Peyer's patch (tissue), 4 donors: ENCODE measurements at regions not wholly inside any gene's neighbourhood (a gene's known extent, or its start where the extent isn't known, plus 50 kb on each side); places are given as distances from the start of the nearest gene placed in this dataset.

Experiments used
- POLR2A ChIP-seq, 2 donors: fragments of 450-650 bp; IDR thresholded peaks; one replicate each; pipeline ENCODE4 v1.5.1; 2017; ENCODE audit warnings: antibody characterized with exemption in 2 of 2, mild to moderate bottlenecking in 2 of 2, moderate library complexity in 2 of 2
- TF ChIP-seq, protein P1 (sequence below), 6 experiments: fragments of 450-650 bp in 4 of 6; fragments of 200-600 bp in 2 of 6; sonication (generic) in 1 of 6; IDR thresholded peaks; one replicate each; pipeline ENCODE4 v1.5.1; 2017 to 2019; ENCODE audit warnings: antibody characterized with exemption in 6 of 6, mild to moderate bottlenecking in 3 of 6, moderate library complexity in 1 of 6

DNA sequence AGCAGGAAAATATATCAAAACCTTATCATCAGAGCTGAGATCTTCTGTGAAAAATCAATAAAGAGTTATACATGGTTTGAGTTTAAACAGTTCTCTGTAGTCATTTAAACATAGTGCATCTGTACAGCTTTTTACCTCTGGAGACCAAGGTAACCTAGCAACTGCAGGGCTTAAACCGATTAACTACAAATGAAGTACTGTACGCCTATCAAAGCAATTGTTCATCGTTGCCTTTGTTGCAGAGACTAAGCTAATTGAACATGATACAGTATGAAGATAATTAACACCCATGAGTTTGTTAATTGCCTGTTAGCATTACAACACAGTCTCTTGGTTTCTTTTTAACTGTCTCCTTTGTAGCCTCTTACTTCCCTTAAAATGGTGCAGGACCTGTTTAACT lies 147.9 kb downstream of the LNPK start:
- TF ChIP-seq, protein P1, sequence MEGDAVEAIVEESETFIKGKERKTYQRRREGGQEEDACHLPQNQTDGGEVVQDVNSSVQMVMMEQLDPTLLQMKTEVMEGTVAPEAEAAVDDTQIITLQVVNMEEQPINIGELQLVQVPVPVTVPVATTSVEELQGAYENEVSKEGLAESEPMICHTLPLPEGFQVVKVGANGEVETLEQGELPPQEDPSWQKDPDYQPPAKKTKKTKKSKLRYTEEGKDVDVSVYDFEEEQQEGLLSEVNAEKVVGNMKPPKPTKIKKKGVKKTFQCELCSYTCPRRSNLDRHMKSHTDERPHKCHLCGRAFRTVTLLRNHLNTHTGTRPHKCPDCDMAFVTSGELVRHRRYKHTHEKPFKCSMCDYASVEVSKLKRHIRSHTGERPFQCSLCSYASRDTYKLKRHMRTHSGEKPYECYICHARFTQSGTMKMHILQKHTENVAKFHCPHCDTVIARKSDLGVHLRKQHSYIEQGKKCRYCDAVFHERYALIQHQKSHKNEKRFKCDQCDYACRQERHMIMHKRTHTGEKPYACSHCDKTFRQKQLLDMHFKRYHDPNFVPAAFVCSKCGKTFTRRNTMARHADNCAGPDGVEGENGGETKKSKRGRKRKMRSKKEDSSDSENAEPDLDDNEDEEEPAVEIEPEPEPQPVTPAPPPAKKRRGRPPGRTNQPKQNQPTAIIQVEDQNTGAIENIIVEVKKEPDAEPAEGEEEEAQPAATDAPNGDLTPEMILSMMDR (IDR thresholded peaks at IDR 0.05): no peak
- no peak for TF ChIP-seq POLR2A (IDR thresholded peaks at IDR 0.05)
